HCEC 1CT (cell line): ENCODE measurements at regions not wholly inside any gene's neighbourhood (a gene's known extent, or its start where the extent isn't known, plus 50 kb on each side); places are given as distances from the start of the nearest gene placed in this dataset.
A peak's percentile ranks its signal among the peaks of the same experiment; 100 is the strongest.
"Not testable (repeated sequence)": the region's sequence is repeated elsewhere in the genome, so short reads cannot be mapped to it uniquely, and the experiment has no call there.

Source experiments
- DNase-seq: peaks from one replicate; pipeline ENCODE4 v3.0.0-alpha.2; 2017

DNA sequence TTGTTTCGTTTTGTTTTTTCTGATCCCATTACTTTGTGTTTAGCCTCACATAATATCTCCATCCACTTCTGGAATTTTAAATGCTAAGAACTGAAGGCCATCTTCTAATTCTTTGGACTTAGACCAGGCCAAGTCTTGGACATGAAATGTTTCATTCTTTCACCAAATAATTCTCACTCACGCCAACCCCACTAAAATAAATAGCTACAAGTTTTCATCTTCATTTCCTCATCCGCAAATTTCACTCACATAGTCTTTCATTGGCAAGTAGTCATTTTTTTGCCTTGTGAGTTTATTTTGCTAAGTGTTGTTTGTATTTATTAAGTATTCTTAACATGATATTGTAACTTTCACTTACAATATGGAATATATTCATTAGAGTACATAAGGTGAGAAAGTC lies 1188.6 kb upstream of the SEMA6A start:
- no peak for DNase-seq

DNA sequence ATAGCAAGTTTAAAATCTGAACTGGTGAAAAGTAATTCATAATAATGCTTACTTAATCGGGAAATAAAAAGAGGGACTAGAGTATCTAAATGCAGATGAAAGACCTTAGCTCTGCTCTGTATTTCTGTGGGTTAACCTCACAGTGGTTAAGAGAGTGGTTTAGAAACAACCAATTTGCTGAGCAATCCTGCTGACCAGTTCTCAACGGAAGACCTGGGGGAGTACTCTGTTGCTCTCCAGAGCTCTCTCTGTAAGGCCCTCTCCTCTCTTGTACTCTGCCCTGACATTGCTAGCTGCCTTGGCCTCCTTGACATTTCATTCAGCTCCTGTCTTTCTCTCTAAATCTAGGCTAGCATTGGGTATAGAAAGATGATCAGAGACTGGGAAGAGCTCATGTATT lies 1186.6 kb upstream of the SEMA6A start:
- no peak for DNase-seq

DNA sequence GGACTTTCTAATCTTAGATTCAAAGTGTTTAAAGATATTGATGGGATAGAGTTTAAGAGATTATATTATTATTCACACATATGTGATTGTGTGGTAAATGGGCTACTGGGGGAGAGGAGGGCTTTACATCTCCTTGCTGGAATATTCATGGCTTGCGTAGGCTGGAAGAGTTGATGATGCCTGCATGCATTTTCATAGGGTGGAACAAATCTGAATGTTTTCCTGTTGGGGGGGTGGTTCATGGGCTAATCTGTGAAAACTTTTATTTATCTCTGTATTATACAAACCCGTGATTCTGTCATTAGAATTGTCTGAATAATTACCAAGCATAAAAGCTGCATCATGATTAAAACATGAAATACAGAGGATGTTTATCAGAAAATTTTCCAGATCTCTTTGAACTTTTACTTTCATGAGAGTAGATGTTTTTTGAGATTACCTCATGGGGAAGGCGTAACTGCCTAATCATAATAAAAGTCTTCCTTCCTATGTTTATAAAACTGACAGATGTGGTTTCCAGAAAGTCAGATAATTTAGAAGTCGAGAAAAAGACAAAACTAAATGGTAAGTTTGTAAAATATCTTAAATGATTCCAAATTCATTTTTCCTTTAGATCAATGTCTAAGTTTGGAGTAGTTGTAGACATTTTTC lies 1185.4 kb upstream of the SEMA6A start:
- DNase-seq, result no peak

DNA sequence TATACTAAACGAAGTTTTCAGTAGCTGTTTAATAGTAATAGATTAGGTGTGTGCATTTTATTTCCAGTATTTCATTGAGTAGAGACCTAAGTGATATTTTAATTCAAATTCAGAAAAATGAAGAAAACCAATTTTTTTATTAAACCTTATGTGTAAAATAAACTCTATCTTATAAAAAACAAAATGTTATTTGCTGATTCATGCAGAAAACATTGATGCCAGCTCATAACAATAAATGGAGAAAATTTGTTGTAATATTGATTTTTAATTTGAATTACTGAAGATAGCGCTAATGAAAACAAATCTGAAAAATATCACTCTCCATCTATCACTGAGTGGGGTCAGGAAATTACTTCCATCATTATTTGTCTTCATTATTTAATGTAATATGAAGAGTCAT lies 1177.8 kb upstream of the SEMA6A start:
- no peak for DNase-seq

DNA sequence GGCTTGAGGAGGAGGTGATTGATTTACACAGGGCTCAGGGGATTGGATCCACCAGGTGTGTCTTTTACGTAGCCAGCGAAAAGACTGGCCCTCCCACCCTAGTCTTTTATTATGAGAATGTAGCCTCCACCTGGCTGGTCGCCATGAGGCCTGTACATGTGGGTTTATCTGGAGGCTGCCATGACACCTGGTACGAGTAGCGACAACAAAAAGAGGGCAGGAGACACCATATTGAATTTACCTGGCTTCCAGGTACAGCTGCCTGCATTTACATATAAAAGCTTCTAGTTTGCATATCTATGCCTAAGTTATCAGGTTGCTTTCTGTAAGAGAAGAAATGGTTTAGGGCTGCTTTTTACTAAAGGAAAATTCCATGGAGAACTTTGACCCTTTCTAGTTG lies 1173.7 kb upstream of the SEMA6A start:
- no peak for DNase-seq

DNA sequence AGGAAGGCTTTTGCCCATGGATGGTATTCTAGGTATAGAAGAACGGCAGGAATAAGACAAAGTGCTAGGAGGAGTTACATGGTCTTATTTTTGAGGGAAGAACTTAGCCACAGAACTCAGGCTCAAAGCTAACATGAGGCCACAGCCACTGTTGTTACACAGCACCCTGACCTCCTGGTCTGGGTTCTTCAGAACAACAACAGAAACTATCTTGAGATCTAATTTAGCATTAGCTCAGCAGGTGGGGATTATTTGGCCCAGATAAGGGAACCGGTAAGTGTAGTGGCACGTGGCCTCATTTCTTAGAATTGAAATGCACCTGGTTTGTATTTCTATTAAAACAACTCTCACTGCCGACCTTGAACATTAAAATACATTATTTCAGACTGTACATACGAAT lies 1168.7 kb upstream of the SEMA6A start:
- no peak for DNase-seq

DNA sequence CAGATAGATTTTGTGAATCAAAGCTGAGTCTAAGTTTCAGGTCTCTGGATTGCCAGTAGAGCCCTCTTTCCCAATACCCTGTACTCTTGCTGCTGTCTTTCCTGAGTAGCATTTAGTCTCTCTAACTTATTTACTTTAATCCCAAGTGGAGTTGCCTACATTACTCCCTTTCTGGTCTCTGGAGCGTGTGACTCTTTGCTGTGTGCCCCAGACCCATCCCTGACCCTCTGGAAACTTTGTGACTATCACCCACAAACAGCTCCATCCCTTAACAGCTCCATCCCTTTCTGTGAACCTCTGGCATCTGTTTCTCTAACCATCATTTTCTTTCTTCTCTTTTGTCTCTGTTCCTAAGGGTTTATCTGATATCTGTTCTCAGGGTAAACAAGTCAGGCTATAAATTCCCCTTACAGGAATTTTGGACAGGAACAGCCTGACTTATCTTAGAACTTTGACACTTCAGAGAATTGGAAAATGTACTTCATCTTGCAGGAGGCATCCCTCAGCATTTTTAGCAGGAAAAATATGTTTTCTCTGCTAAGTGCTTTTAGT lies 1167.1 kb upstream of the SEMA6A start:
- no peak for DNase-seq

DNA sequence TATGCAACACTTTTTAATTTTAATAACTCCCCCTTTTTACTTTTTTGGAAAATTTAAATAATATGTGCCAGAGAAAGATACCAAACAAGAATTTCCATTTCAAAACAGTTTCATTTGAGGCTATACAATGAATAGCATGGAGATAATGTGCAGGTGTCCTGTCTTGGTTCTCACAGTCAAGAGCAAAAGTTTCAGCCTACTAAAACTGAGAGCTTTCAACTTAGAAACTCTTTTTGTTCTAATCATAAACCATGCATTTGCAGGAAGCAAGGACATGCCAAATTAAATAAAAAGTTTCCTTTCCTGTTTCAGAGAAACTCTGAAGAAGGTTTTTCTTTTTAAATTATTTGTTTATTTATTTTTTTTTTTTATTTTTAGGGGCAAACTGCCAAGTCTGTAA lies 1165.6 kb upstream of the SEMA6A start:
- DNase-seq, result no peak

DNA sequence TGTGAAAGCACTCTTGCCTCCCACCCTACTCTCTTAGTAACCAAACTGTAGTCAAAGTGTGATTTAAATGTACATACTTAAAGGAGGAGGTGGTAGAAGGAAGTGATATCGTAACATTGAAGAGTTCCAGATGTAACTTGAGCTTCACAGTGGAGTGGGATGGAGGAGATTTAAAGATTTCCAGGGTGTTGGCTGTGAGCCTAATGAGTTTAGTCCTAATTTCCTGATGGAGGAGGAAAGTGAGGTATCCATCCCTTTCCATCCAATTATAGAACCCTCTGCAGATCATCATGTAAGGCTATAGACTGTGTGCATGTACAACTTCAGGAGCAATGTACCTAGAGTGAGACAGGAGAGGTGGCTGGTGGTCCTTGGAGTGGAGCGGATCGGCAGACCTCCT lies 1163.9 kb upstream of the SEMA6A start:
- DNase-seq, result no peak

DNA sequence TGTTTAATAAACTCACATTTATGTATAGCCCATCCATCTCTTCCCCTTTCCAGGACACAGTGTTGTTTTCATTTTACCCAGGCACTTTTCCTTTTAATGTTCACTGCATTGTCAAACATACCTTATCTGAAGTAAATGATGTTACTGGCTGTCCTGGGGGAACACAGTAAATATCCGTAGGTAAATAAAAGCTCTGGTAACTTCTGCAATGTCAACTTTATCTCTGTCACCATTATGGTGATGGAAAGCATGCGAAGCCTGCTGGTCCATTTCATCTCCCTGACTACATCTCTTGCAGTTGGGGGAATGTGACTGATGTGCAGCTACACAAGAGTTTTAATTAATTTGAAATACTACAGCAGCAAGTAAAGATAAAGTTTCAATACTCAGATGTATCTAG lies 1162.1 kb upstream of the SEMA6A start:
- DNase-seq, result no peak

DNA sequence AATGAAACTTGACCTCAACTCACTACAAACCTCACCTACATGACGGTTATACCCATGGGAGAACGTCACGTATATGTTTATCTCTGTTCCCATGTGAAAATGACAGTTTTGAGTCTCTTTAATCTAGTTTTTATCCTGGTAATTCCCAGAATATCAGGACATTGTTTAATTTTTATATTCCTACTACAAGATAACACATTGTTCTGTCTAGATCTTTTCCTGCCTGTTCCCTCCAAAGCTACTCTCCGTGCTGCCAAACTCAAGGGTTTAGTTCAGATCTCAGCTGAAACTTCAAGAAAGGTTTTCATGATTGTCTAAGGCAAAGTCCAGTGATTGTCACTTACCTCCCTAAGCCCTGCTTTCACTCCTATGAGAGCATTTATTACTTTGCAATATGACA lies 1159.4 kb upstream of the SEMA6A start:
- DNase-seq, result no peak

DNA sequence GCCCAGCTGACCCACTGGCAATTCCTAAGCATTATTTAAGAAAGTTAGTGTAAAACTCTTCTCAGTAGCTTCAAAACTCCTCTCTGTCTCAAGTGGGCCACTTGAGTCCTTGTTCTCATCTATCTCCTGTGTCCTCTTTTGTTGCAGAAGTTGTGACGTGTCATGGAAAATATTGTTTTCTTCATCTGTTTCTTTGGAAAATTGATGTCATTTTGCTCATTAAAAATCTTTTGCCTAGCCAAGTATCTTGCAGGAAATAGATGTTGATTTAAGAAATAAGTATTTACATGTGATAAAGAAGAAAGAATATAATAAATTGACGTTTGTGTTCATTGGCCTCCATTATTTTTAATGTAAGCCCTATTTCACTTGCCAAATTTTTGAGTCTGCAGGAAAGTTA lies 1158.4 kb upstream of the SEMA6A start:
- no peak for DNase-seq

DNA sequence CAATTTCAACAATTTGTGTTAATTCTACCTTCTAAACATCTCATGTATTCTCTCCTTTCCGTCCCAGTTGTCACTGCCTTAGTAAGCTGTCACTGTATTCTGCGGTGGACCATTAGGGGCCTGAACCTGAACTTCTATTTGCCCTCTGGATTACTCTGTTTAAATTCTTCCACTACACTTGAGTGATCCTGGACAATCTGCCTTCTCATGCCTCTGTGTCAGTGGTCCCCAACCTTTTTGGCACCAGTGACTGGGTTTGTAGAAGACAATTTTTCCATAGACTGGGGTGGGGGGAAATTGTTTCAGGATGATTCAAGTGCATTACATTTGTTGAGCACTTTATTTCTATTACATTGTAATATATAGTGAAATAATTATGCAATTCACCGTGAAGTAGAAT lies 1157.6 kb upstream of the SEMA6A start:
- DNase-seq, result no peak

DNA sequence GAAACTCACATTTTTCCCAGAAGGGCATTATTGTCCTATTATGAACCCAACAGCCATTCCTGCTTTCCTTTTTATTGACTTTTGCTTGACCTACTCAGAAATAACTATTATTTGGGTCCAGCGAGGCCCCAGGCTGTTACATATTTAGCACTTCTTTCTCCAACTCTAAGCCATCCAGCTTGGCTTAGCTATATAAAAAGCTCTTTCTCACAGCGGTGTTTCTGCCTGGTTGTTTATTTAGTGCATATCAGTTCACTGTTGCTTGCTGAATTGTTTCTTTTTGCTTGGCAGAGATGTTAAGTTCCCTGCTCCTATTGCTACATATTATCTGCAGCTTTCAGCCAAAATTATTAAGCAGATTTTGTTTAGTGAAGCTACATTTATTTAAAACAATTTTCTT lies 1156.8 kb upstream of the SEMA6A start:
- DNase-seq, result no peak

DNA sequence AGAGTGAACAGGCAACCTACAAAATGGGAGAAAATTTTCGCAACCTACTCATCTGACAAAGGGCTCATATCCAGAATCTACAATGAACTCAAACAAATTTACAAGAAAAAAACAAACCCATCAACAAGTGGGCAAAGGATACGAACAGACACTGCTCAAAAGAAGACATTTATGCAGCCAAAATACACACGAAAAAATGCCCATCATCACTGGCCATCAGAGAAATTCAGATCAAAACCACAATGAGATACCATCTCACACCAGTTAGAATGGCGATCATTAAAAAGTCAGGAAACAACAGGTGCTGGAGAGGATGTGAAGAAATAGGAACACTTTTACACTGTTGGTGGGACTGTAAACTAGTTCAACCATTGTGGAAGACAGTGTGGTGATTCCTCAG lies 1146.2 kb upstream of the SEMA6A start:
- not testable (repeated sequence) for DNase-seq

DNA sequence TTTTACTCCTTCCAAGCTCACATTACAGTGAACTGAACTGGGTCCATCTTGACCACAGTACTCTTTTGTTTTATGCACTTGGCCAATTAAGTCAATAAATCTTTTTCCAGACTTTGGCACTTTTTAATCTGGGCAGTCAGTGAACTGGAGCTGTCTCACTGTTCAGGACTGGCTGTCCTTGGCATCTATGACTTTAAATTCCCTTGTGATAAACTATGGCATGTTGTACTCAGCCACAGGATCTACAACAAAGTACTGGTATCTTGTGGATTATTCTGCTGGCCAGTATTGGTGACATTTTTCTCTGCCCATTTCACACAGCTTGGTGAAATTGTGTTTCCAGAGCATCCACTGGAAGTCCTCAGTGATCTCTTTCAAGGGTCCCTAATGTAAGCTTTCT lies 1144.8 kb upstream of the SEMA6A start:
- DNase-seq, result no peak

DNA sequence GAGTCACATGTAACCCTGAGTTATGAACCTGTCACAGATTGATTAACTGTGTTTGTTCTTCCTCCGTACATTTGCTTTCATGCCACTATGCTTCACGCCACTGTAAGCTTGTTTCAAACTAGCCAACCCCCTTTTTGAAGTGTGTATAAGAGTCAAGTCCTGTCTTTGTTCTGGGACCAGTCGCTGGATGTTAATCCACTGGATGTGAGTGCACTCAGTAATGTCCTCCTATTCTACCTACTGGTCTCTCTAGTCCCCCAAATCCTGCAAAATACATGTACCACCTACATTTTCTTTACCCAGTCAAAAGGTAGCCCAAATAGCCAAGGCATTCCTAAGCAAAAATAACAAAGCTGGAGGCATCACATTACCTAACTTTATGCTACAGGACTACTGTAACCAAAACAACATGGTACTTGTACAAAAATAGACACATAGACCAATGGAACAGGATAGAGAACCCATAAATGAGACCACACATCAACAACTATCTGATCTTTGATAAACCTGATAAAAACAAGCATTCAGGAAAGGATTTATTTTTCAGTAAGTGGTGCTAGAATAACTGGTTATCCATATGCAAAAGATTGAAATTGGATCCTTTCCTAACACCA lies 1139.1 kb upstream of the SEMA6A start:
- DNase-seq, result no peak

DNA sequence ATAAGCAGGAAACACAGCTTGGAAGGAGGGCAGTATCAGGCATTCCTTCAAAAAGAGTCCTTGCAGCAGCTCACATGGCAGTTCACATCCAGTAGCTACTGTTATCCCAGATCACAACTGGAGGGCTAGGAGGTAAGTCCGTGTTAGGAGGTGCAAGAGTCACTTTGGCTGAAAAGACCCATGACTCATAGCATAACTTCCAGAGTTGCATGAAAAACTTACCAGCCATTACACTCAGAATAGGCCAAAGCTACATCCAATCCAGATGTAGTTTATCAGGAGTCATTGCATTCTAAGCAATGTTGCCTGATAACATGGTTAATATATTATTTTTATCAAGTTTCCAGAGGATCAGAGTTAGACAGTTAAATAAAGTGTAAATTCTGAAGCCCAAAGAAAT lies 1126.4 kb upstream of the SEMA6A start:
- DNase-seq, result peak; percentile 9

DNA sequence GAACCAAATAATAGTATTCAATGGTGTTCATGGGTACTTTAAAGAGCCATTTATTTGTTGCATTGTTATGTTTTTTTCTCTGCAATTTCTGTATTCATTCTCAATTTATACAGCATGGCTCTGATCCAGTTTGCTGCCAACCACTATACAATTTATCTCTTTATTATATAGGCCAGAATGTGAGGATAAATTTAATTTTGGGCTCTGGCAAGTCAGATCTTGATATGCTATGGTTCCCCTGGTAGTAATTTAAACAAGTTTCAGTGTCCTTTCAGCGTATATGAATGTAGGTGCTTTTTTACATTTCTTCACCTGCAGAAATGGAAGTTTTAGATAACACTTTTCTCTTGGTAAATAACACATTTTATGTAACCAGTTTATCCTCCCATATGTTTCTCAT lies 1118.0 kb upstream of the SEMA6A start:
- DNase-seq, result no peak

DNA sequence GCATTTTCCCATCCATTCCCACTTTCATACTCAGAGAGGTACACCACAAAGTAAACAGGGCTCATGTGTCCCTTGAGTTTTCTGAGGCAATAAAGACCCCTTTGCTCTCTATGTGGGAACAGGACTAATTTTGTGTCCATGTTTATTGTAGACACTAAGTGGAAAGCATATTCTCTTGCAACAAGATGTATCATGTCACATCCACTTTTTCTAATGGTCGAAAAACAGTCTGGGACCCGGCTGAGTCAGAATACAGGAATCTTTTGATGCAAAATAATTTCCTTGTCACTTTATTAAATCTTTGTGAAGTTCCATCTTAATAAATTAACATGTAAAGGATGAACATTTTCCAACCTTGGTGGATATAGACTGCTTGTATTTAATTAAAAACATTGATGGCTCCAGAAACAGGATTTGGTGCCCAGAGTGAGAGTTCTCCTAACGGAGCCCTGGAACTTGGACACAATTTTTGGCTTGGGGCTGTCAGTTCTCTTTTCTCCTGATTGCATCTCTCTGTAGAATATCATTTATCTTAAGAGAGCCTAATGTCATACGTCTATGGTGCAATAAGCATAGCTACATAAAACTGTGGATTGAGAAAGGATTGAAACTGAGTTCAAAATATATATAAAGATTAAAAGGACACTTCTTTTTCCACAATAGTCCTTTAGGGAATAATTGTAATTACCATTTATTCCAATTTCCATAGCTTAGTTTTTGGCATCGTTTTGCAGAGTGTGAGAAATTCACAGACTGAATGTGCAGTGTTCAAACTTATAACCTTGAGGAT lies 1116.7 kb upstream of the SEMA6A start:
- DNase-seq, result no peak

DNA sequence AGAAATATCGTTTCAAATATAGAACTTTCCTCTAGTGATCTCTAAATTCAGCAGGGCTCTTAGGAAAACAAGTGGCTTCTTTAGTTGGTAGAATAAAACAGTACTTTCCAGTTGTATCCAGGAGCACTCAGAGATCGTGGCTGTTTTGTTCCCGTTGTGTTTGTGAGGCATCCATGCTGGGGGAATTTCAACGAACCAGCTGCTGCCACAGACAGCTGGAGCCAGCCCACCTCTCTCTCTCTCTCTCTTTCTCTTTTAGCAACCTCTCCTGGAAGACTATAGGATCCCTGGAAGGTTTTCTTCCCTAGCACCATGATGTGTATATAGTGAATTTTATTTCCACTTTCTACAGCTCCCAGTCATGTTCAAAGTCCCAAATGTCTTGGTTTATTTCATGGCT lies 1116.0 kb upstream of the SEMA6A start:
- DNase-seq, result no peak

DNA sequence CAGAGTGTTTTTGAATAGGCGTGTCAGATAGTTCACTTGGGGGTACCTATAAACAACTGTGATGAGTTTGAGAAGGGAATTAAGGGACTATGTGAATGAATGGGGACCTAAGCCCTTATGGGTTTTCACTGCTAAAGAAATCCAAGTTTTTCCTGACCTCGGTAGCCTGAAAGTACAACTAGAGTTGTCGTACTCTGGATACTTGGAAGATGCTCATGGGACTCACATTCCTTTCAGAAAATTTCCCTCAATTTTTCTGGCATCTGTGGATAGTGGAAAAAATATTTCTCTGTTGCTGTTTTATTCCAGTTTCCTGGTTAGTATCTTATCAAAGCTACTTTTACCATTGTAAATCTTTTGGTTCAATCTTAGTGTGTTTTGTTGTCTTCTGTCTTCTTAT lies 1112.3 kb upstream of the SEMA6A start:
- DNase-seq, result no peak

DNA sequence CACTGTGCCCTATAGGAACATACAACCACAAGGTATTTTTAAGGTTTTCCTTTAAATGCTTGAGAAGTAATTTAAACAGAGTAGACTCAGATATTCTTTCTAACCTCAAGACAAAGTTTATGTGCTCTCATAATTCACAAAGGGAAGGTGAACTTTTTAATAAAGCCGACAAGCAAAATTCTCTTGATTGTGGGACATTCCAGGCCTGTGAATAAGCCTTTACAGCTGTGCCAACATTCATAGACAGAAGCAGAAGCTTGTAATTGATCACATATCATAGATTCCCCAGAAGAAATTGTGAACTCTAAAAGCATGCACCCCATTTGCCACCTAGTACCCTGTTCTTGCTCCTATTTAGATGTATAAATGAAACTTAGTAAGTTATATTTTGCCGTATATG lies 1107.8 kb upstream of the SEMA6A start:
- peak; percentile 6 for DNase-seq
